Endothelial cell of umbilical vein (primary cell): ENCODE measurements at regions not wholly inside any gene's neighbourhood (a gene's known extent, or its start where the extent isn't known, plus 50 kb on each side); places are given as distances from the start of the nearest gene placed in this dataset.

ENCODE experiments used
- BruUV-seq: library from RNA; stranded (reverse); fragments of 400-500 nt; replicated peaks from 2 replicates; lab custom pipeline; 2021; lab: Mats Ljungman, UMichigan
- CTCF ChIA-PET: fragments of 300-600, 350-600 bp; sonication (Branson Sonifier 250); formaldehyde crosslinking; loops from one replicate; lab custom pipeline; 2021; ENCODE audit warnings: antibody characterized with exemption, inconsistent platforms; lab: Charles Lee
- POLR2A ChIA-PET: fragments of 300-600, 350-600 bp; sonication (Branson Sonifier 250); formaldehyde crosslinking; loops from one replicate; lab custom pipeline; 2021; ENCODE audit warnings: antibody characterized with exemption, inconsistent platforms; lab: Charles Lee
- DNase-seq: peaks from one replicate; pipeline ENCODE4 v3.0.0-alpha.2; 2011; ENCODE audit warnings: low read depth, low spot score
- FAIRE-seq: peaks from 2 replicates; lab custom pipeline; 2011; peaks lifted over from hg19 to GRCh38; lab: Jason Lieb, UNC
- H2AFZ ChIP-seq: 2 replicates; pipeline ENCODE4 v1.6.0; 2012; ENCODE audit warnings: low read depth, low read length, control low read depth, inconsistent platforms
- H3K27ac ChIP-seq: 2 replicates; pipeline ENCODE4 v1.5.1; 2011; ENCODE audit warnings: low read depth, mild to moderate bottlenecking, control low read depth, low read length, moderate library complexity; ENCODE audit not compliant: insufficient read depth
- H3K27me3 ChIP-seq, 2 experiments: 2 replicates each; pipeline versions ENCODE4 v1.6.0 to v1.6.1; 2011; ENCODE audit warnings: low read length in 2 of 2, mixed read lengths in 1 of 2; ENCODE audit not compliant: control insufficient read depth in 2 of 2, insufficient read depth in 2 of 2
- H3K36me3 ChIP-seq, 2 experiments: 2 replicates in 1 of 2; 3 replicates in 1 of 2; pipeline ENCODE4 v1.5.1; 2011; ENCODE audit warnings: low read length in 2 of 2, mild to moderate bottlenecking in 1 of 2, moderate library complexity in 1 of 2; ENCODE audit not compliant: control insufficient read depth in 2 of 2, insufficient read depth in 2 of 2; ENCODE audit errors: extremely low read depth in 1 of 2
- H3K4me1 ChIP-seq: 3 replicates; pipeline ENCODE4 v1.5.1; 2011; ENCODE audit warnings: mild to moderate bottlenecking, low read length; ENCODE audit not compliant: control insufficient read depth, insufficient read depth; ENCODE audit errors: extremely low read depth
- H3K4me2 ChIP-seq: 2 replicates; pipeline ENCODE4 v1.6.1; 2011; ENCODE audit warnings: low read length, control low read depth, mixed read lengths; ENCODE audit not compliant: insufficient read depth
- H3K4me3 ChIP-seq, 3 experiments: fragments of 200-600 bp in 1 of 3; sonication (generic), shearing (Covaris generic) in 1 of 3; replicated peaks in 1 of 3; 2 replicates each; pipeline ENCODE4 v1.5.1; 2011 to 2016; ENCODE audit warnings: control low read depth in 3 of 3, low read length in 3 of 3, mild to moderate bottlenecking in 2 of 3, inconsistent platforms in 1 of 3, low read depth in 1 of 3, moderate library complexity in 1 of 3; ENCODE audit not compliant: insufficient read depth in 1 of 3
- H3K79me2 ChIP-seq: 2 replicates; pipeline ENCODE4 v1.6.0; 2012; ENCODE audit warnings: low read length, inconsistent platforms; ENCODE audit not compliant: control insufficient read depth, insufficient read depth
- H3K9ac ChIP-seq: replicated peaks from 2 replicates; pipeline ENCODE3; 2011; ENCODE audit warnings: low read length, control low read depth; ENCODE audit not compliant: insufficient read depth; ENCODE audit errors: extremely low read depth
- H3K9me1 ChIP-seq: replicated peaks from 3 replicates; pipeline ENCODE4 v1.6.0; 2011; ENCODE audit warnings: mild to moderate bottlenecking, low read length; ENCODE audit not compliant: control insufficient read depth, insufficient read depth; ENCODE audit errors: extremely low read depth
- H3K9me3 ChIP-seq: replicated peaks from 2 replicates; pipeline ENCODE4 v1.5.1; 2012; ENCODE audit warnings: low read length, inconsistent platforms; ENCODE audit not compliant: control insufficient read depth, insufficient read depth
- H4K20me1 ChIP-seq: replicated peaks from 2 replicates; pipeline ENCODE3; 2011; ENCODE audit warnings: mild to moderate bottlenecking, low read length; ENCODE audit not compliant: control insufficient read depth, insufficient read depth; ENCODE audit errors: extremely low read depth
- EZH2 ChIP-seq: IDR thresholded peaks from 2 replicates; pipeline ENCODE4 v1.6.1; 2012; ENCODE audit warnings: borderline replicate concordance, low read depth, mild to moderate bottlenecking, moderate library complexity, low read length, inconsistent platforms; ENCODE audit not compliant: severe bottlenecking
- FOS ChIP-seq: IDR thresholded peaks from 2 replicates; pipeline ENCODE4 v1.6.1; 2011; ENCODE audit warnings: mild to moderate bottlenecking, low read length, moderate library complexity, borderline replicate concordance; ENCODE audit not compliant: insufficient read depth
- GATA2 ChIP-seq: IDR thresholded peaks from 2 replicates; pipeline ENCODE4 v1.7.0; 2011; ENCODE audit warnings: low read depth, mild to moderate bottlenecking, moderate library complexity, mixed read lengths, low read length; ENCODE audit not compliant: insufficient read length, insufficient read depth
- JUN ChIP-seq: IDR thresholded peaks from 2 replicates; pipeline ENCODE4 v1.6.1; 2011; ENCODE audit warnings: borderline replicate concordance, low read depth; ENCODE audit not compliant: insufficient read length, insufficient read depth
- MYC ChIP-seq: IDR thresholded peaks from one replicate; pipeline ENCODE4 v1.6.1; 2011; ENCODE audit warnings: mild to moderate bottlenecking, low read depth, low read length
- POLR2A ChIP-seq: IDR thresholded peaks from 2 replicates; pipeline ENCODE4 v1.6.1; 2012; ENCODE audit warnings: low read depth, mild to moderate bottlenecking, control low read depth, low read length
- POLR2AphosphoS5 ChIP-seq: IDR thresholded peaks from 2 replicates; pipeline ENCODE4 v1.6.1; 2012; ENCODE audit warnings: low read depth, mild to moderate bottlenecking, control low read depth, low read length, moderate library complexity; ENCODE audit not compliant: insufficient read depth
- dilution Hi-C: fragments of 300-500 bp; cut with MboI; formaldehyde crosslinking; loops from one replicate; pipeline ENCODE4 v1.15.0; 2019; ENCODE audit warnings: low sequenced_read_pairs; ENCODE audit not compliant: extremely low pct_ligation_motif_present
- intact Hi-C: fragments of 100-400 bp; cut with micrococcal nuclease; formaldehyde crosslinking; loops from one replicate; pipeline ENCODE4 v1.10.0; 2022
- TF ChIP-seq, protein P1 (sequence below): IDR thresholded peaks from 2 replicates; pipeline ENCODE4 v1.6.1; 2011; ENCODE audit not compliant: insufficient read depth, insufficient read length
- TF ChIP-seq, protein P2 (sequence below), 2 donors: IDR thresholded peaks; 1 replicate in 1 of 2; 2 replicates in 1 of 2; pipeline ENCODE4 v1.5.1; 2011; ENCODE audit warnings: low read length in 2 of 2, mild to moderate bottlenecking in 2 of 2, moderate library complexity in 2 of 2, control low read depth in 1 of 2, inconsistent platforms in 1 of 2, low read depth in 1 of 2; ENCODE audit not compliant: insufficient read depth in 1 of 2; ENCODE audit errors: extremely low read depth in 1 of 2

DNA sequence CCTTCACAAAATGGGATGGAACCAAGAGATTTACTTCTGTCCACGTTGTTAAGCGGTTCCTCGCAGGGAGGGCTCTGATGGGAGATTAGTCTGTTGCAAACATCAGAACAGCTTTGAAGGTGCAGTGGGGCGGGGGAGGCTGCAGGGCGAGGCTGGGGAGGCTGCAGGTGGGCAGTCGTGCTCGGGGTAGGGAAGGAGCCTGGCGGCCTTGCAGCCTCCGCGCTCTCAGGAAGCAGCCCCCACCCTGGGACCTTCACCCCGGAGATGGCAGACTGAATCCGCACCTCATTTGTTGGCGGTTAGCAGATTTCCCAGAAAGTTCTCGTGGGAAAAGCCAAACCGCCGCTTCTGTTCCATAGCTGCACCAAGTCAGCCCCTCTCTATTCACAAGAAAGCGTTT, 237.3 kb downstream of the BRD1 start:
- Histone ChIP-seq H4K20me1 (no peaks in the 10 kb centered on the region), H3K4me1 (no peaks in the 10 kb centered on the region), H3K79me2 (no peaks in the 10 kb centered on the region), H3K36me3 (no peaks in the 10 kb centered on the region), H3K9me3 (no peaks in the 10 kb centered on the region), H2AFZ (no peak overlapping the region), H3K4me3 (no peak overlapping the region), H3K27me3 (no peaks in the 10 kb centered on the region), H3K4me2 (no peak overlapping the region), H3K9ac (no peak overlapping the region), H3K9me1 (no peaks in the 10 kb centered on the region), H3K27ac (no peak overlapping the region)
- dilution Hi-C loops (no loop called here), intact Hi-C loops (no loop called here)
- POLR2A ChIA-PET, result no interaction called here
- TF ChIP-seq JUN, result no peak
- no peak for TF ChIP-seq MYC
- TF ChIP-seq EZH2, result no peak
- no peak for TF ChIP-seq POLR2AphosphoS5
- no peak for TF ChIP-seq POLR2A
- TF ChIP-seq, protein P1, sequence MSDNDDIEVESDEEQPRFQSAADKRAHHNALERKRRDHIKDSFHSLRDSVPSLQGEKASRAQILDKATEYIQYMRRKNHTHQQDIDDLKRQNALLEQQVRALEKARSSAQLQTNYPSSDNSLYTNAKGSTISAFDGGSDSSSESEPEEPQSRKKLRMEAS, result no peak
- no peak for TF ChIP-seq GATA2
- TF ChIP-seq, protein P2, sequence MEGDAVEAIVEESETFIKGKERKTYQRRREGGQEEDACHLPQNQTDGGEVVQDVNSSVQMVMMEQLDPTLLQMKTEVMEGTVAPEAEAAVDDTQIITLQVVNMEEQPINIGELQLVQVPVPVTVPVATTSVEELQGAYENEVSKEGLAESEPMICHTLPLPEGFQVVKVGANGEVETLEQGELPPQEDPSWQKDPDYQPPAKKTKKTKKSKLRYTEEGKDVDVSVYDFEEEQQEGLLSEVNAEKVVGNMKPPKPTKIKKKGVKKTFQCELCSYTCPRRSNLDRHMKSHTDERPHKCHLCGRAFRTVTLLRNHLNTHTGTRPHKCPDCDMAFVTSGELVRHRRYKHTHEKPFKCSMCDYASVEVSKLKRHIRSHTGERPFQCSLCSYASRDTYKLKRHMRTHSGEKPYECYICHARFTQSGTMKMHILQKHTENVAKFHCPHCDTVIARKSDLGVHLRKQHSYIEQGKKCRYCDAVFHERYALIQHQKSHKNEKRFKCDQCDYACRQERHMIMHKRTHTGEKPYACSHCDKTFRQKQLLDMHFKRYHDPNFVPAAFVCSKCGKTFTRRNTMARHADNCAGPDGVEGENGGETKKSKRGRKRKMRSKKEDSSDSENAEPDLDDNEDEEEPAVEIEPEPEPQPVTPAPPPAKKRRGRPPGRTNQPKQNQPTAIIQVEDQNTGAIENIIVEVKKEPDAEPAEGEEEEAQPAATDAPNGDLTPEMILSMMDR (IDR thresholded peaks at IDR 0.05; ENCODE audit: extremely low read depth in 1 of 2, insufficient read depth in 1 of 2, low read depth in 1 of 2, low read length in 2 of 2), result no peak
- TF ChIP-seq FOS, result no peak
- no peak for FAIRE-seq
- no peak for DNase-seq
- CTCF ChIA-PET, result no interaction called here
- no TSS peak for BruUV-seq
